Activated CD4-positive, alpha-beta T cell treated with anti-CD3 and anti-CD28 coated beads, Interleukin-2, amount 50 U/mL, for 48 hours (primary cell): ENCODE measurements at regions not wholly inside any gene's neighbourhood (a gene's known extent, or its start where the extent isn't known, plus 50 kb on each side); places are given as distances from the start of the nearest gene placed in this dataset.

Experiments
- DNase-seq, 2 experiments: peaks; one replicate each; pipeline ENCODE4 v3.0.0-alpha.2; 2020

DNA sequence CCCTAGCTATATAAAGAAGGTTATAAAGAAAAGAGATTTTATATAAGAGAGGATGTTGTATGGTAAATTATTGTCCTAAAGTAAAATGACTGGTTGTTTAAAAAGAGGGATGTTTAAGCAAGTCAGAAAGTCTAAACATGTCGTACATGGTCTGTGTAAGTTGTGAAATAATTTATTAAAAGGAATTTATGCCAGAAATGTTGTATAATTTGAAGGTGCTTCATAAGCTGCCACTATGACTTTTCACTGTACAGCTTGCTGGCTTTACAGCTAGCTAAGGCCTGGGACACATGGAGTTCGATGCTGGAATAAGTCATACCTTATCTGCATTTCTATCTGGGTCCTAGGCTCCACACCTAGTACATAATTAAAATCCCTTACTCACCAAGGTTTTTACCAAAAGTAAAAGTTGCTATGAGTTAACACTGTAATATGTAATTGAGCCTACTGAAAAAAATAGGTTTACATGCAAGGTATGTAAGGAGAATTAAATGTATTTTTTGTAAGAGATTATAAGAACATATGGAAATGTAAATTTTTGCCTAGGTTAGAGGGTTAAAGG is 59.0 kb upstream of the EDEM3 start:
- no peak for DNase-seq

DNA sequence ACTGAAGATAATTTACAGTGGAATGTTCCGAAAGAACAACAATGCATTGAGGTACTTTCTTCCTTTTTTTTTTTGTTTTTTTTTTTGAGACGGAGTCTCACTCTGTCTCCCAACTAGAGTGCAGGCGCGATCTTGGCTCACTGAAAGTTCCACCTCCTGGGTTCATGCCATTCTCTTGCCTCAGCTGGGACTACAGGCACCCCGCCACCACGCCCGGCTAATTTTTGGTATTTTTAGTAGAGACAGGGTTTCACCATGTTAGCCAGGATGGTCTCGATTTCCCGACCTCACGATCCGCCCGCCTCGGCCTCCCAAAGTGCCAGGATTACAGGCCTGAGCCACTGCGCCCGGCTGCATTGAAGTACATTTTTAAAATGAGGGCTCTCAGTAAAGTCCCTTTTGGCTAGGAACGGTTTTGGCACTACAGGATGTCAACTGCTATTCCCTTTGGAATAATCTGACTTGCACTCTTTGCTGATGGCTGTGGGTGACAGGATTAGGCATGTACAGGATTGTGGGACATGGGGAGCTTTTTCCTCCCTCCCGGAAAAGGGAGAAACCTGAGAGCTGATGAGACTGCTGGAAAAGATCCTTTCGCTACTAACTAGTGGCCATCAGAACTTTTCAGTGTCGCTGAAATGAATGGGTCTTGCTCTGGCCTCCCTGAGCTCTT is 56.9 kb upstream of the EDEM3 start:
- no peak for DNase-seq

DNA sequence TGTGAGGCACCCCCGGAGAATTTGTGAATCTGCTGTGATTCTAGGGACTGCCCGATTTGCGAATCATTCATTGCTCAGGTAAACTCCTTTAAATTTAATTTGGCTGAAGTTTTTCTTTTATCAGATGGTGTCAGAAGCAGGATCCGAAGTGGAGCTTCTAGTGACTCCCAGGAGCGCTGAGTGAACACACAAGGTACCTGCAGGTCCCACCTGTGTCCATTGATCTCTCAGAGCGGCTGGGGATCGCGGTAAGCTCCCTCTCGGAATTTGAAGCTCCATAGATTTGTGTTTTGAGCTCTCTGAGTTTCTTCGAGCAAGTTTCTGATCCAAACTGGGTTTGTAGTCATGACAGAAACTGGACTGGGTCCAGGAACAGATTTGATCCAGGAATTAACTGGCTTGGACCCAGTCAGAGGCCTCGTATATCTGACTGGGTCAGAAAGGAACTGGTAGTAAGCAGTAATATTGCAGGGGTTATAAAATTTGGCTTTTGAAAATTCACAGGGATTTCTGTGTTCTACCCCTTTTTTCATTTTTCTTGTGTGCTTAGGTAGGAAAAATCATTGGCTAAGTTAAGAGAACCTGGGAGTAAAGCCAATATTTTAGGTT is 56.2 kb upstream of the EDEM3 start:
- no peak for DNase-seq

DNA sequence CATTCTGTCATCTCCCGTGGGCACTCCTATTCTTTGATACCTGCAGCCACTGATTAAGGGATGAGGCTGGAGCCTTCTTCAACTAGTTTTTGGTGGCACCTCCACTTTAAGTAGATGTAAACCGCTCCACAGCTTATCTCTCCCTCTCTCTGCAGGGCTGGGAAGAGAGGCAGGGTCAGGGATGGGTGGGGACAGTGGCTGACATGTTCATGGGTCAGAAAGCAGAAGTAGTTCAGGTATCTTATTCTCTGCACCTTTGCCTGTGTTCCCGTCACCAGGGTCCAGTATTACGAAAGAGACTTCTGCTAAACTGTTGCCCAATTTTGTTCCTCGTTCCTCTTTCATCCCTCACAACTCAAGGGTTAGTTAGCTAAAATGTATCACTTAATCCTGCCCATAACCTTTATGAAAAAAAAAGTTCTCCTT is 51.7 kb upstream of the EDEM3 start:
- no peak for DNase-seq

DNA sequence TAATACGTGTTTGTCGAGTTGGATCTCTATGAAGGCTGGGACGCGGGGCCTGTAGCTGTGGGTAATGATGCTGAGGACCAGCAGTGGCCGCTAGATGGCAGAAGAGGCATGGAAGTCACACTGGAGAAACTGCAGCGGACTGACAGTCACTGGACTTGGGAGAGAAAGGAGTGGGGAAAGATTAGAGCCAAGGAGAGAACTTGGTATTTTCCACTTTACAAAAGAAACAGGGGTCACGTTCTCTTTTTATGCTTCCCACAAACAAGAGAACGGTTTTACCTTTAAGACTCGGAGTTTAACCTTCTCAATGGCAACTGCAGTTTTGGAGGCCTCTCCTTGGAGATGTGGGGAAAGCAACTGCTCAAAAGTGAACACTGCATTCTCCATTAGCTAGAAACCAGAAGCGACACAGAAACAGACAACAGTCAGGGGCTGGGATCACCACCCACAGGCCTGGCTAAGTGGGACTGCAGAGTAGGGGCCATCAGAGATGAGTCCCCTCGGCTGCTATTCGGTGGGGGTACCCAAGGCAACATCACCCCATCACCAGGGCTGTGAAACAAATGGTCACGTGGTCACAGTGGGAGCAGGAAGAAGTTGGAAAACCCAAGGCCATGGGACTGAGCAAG is 51.1 kb upstream of the EDEM3 start:
- peak; percentile 87 to 90 for DNase-seq
